Suprapubic skin (tissue), 4 donors: ENCODE measurements at regions not wholly inside any gene's neighbourhood (a gene's known extent, or its start where the extent isn't known, plus 50 kb on each side); places are given as distances from the start of the nearest gene placed in this dataset.

ENCODE experiments used
- CTCF ChIP-seq, 2 donors: fragments of 200-600 bp in 1 of 2; fragments of 450-650 bp in 1 of 2; sonication (generic) in 1 of 2; IDR thresholded peaks; one replicate each; pipeline ENCODE4 v1.5.1; 2016 to 2019; ENCODE audit warnings: antibody characterized with exemption in 2 of 2, mild to moderate bottlenecking in 1 of 2, moderate library complexity in 1 of 2
- EP300 ChIP-seq: sonication (generic); formaldehyde crosslinking; IDR thresholded peaks from one replicate; pipeline ENCODE4 v1.6.1; 2017; ENCODE audit warnings: antibody characterized with exemption
- POLR2A ChIP-seq, 2 donors: fragments of 450-650 bp; IDR thresholded peaks; one replicate each; pipeline ENCODE4 v1.6.1; 2017; ENCODE audit warnings: antibody characterized with exemption in 2 of 2, mild to moderate bottlenecking in 2 of 2, moderate library complexity in 2 of 2
- POLR2AphosphoS5 ChIP-seq, 3 donors: sonication (generic); formaldehyde crosslinking; IDR thresholded peaks; one replicate each; pipeline ENCODE4 v1.6.1; 2017; ENCODE audit warnings: antibody characterized with exemption in 3 of 3

DNA sequence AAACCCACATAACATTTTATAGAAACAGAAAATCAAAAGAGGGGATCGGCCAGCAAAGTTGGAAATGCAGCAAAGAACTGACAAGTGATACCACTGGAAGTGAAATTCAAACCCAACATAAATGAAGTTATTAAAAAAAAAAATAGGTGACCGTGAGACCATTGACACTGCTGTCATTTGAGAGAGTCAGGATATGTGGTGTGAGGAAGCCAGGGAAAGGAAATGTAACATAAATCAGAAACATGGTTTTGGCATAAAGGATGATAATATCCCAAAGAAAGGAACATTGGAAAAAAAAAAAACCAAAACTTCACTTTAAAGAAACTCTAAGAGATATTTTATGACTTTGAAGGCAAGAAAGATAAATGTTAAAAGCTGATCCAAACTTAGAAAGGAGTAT, 312.4 kb upstream of the PIK3R1 start:
- TF ChIP-seq CTCF (IDR thresholded peaks at IDR 0.05) (no peak), POLR2AphosphoS5 (IDR thresholded peaks at IDR 0.05) (no peak), EP300 (no peak), POLR2A (IDR thresholded peaks at IDR 0.05) (no peak)
